Endothelial cell of umbilical vein (primary cell): ENCODE measurements at regions not wholly inside any gene's neighbourhood (a gene's known extent, or its start where the extent isn't known, plus 50 kb on each side); places are given as distances from the start of the nearest gene placed in this dataset.

Experiments used
- BruUV-seq: library from RNA; stranded (reverse); fragments of 400-500 nt; replicated peaks from 2 replicates; lab custom pipeline; 2021; lab: Mats Ljungman, UMichigan
- CTCF ChIA-PET: fragments of 300-600, 350-600 bp; sonication (Branson Sonifier 250); formaldehyde crosslinking; loops from one replicate; lab custom pipeline; 2021; ENCODE audit warnings: antibody characterized with exemption, inconsistent platforms; lab: Charles Lee
- POLR2A ChIA-PET: fragments of 300-600, 350-600 bp; sonication (Branson Sonifier 250); formaldehyde crosslinking; loops from one replicate; lab custom pipeline; 2021; ENCODE audit warnings: antibody characterized with exemption, inconsistent platforms; lab: Charles Lee
- DNase-seq: peaks from one replicate; pipeline ENCODE4 v3.0.0-alpha.2; 2011; ENCODE audit warnings: low read depth, low spot score
- FAIRE-seq: peaks from 2 replicates; lab custom pipeline; 2011; peaks lifted over from hg19 to GRCh38; lab: Jason Lieb, UNC
- H2AFZ ChIP-seq: 2 replicates; pipeline ENCODE4 v1.6.0; 2012; ENCODE audit warnings: low read depth, low read length, control low read depth, inconsistent platforms
- H3K27ac ChIP-seq: 2 replicates; pipeline ENCODE4 v1.5.1; 2011; ENCODE audit warnings: low read depth, mild to moderate bottlenecking, control low read depth, low read length, moderate library complexity; ENCODE audit not compliant: insufficient read depth
- H3K27me3 ChIP-seq, 2 experiments: 2 replicates each; pipeline versions ENCODE4 v1.6.0 to v1.6.1; 2011; ENCODE audit warnings: low read length in 2 of 2, mixed read lengths in 1 of 2; ENCODE audit not compliant: control insufficient read depth in 2 of 2, insufficient read depth in 2 of 2
- H3K36me3 ChIP-seq, 2 experiments: 2 replicates in 1 of 2; 3 replicates in 1 of 2; pipeline ENCODE4 v1.5.1; 2011; ENCODE audit warnings: low read length in 2 of 2, mild to moderate bottlenecking in 1 of 2, moderate library complexity in 1 of 2; ENCODE audit not compliant: control insufficient read depth in 2 of 2, insufficient read depth in 2 of 2; ENCODE audit errors: extremely low read depth in 1 of 2
- H3K4me1 ChIP-seq: 3 replicates; pipeline ENCODE4 v1.5.1; 2011; ENCODE audit warnings: mild to moderate bottlenecking, low read length; ENCODE audit not compliant: control insufficient read depth, insufficient read depth; ENCODE audit errors: extremely low read depth
- H3K4me2 ChIP-seq: 2 replicates; pipeline ENCODE4 v1.6.1; 2011; ENCODE audit warnings: low read length, control low read depth, mixed read lengths; ENCODE audit not compliant: insufficient read depth
- H3K4me3 ChIP-seq, 3 experiments: fragments of 200-600 bp in 1 of 3; sonication (generic), shearing (Covaris generic) in 1 of 3; replicated peaks in 1 of 3; 2 replicates each; pipeline ENCODE4 v1.5.1; 2011 to 2016; ENCODE audit warnings: control low read depth in 3 of 3, low read length in 3 of 3, mild to moderate bottlenecking in 2 of 3, inconsistent platforms in 1 of 3, low read depth in 1 of 3, moderate library complexity in 1 of 3; ENCODE audit not compliant: insufficient read depth in 1 of 3
- H3K79me2 ChIP-seq: 2 replicates; pipeline ENCODE4 v1.6.0; 2012; ENCODE audit warnings: low read length, inconsistent platforms; ENCODE audit not compliant: control insufficient read depth, insufficient read depth
- H3K9ac ChIP-seq: replicated peaks from 2 replicates; pipeline ENCODE3; 2011; ENCODE audit warnings: low read length, control low read depth; ENCODE audit not compliant: insufficient read depth; ENCODE audit errors: extremely low read depth
- H3K9me1 ChIP-seq: replicated peaks from 3 replicates; pipeline ENCODE4 v1.6.0; 2011; ENCODE audit warnings: mild to moderate bottlenecking, low read length; ENCODE audit not compliant: control insufficient read depth, insufficient read depth; ENCODE audit errors: extremely low read depth
- H3K9me3 ChIP-seq: replicated peaks from 2 replicates; pipeline ENCODE4 v1.5.1; 2012; ENCODE audit warnings: low read length, inconsistent platforms; ENCODE audit not compliant: control insufficient read depth, insufficient read depth
- H4K20me1 ChIP-seq: replicated peaks from 2 replicates; pipeline ENCODE3; 2011; ENCODE audit warnings: mild to moderate bottlenecking, low read length; ENCODE audit not compliant: control insufficient read depth, insufficient read depth; ENCODE audit errors: extremely low read depth
- CTCF ChIP-seq, 2 donors: IDR thresholded peaks; 1 replicate in 1 of 2; 2 replicates in 1 of 2; pipeline ENCODE4 v1.5.1; 2011; ENCODE audit warnings: low read length in 2 of 2, mild to moderate bottlenecking in 2 of 2, moderate library complexity in 2 of 2, control low read depth in 1 of 2, inconsistent platforms in 1 of 2, low read depth in 1 of 2; ENCODE audit not compliant: insufficient read depth in 1 of 2; ENCODE audit errors: extremely low read depth in 1 of 2
- EZH2 ChIP-seq: IDR thresholded peaks from 2 replicates; pipeline ENCODE4 v1.6.1; 2012; ENCODE audit warnings: borderline replicate concordance, low read depth, mild to moderate bottlenecking, moderate library complexity, low read length, inconsistent platforms; ENCODE audit not compliant: severe bottlenecking
- FOS ChIP-seq: IDR thresholded peaks from 2 replicates; pipeline ENCODE4 v1.6.1; 2011; ENCODE audit warnings: mild to moderate bottlenecking, low read length, moderate library complexity, borderline replicate concordance; ENCODE audit not compliant: insufficient read depth
- GATA2 ChIP-seq: IDR thresholded peaks from 2 replicates; pipeline ENCODE4 v1.7.0; 2011; ENCODE audit warnings: low read depth, mild to moderate bottlenecking, moderate library complexity, mixed read lengths, low read length; ENCODE audit not compliant: insufficient read length, insufficient read depth
- JUN ChIP-seq: IDR thresholded peaks from 2 replicates; pipeline ENCODE4 v1.6.1; 2011; ENCODE audit warnings: borderline replicate concordance, low read depth; ENCODE audit not compliant: insufficient read length, insufficient read depth
- MAX ChIP-seq: IDR thresholded peaks from 2 replicates; pipeline ENCODE4 v1.6.1; 2011; ENCODE audit not compliant: insufficient read depth, insufficient read length
- MYC ChIP-seq: IDR thresholded peaks from one replicate; pipeline ENCODE4 v1.6.1; 2011; ENCODE audit warnings: mild to moderate bottlenecking, low read depth, low read length
- POLR2A ChIP-seq: IDR thresholded peaks from 2 replicates; pipeline ENCODE4 v1.6.1; 2012; ENCODE audit warnings: low read depth, mild to moderate bottlenecking, control low read depth, low read length
- POLR2AphosphoS5 ChIP-seq: IDR thresholded peaks from 2 replicates; pipeline ENCODE4 v1.6.1; 2012; ENCODE audit warnings: low read depth, mild to moderate bottlenecking, control low read depth, low read length, moderate library complexity; ENCODE audit not compliant: insufficient read depth
- dilution Hi-C: fragments of 300-500 bp; cut with MboI; formaldehyde crosslinking; loops from one replicate; pipeline ENCODE4 v1.15.0; 2019; ENCODE audit warnings: low sequenced_read_pairs; ENCODE audit not compliant: extremely low pct_ligation_motif_present
- intact Hi-C: fragments of 100-400 bp; cut with micrococcal nuclease; formaldehyde crosslinking; loops from one replicate; pipeline ENCODE4 v1.10.0; 2022

- POLR2A ChIA-PET: no interaction called here
Measured at GRCh38 chr18:993560-993959, 88.9 kb downstream of the ADCYAP1 start.

More at GRCh38 chr18:993560-993959, 88.9 kb downstream of the ADCYAP1 start:
- FAIRE-seq (no peak), DNase-seq (no peak)
- dilution Hi-C loops (no loop called here), intact Hi-C loops (no loop called here)
- H3K9me1 ChIP-seq: no peaks in the 10 kb centered on the region
- H3K9me3 ChIP-seq: no peaks in the 10 kb centered on the region
- no peaks in the 10 kb centered on the region for H4K20me1 ChIP-seq
- H3K27ac ChIP-seq: no peak overlapping the region
- H3K4me2 ChIP-seq: no peak overlapping the region
- TF ChIP-seq POLR2AphosphoS5 (no peak), CTCF (IDR thresholded peaks at IDR 0.05; ENCODE audit: extremely low read depth in 1 of 2, insufficient read depth in 1 of 2, low read depth in 1 of 2, low read length in 2 of 2) (no peak), POLR2A (no peak), JUN (no peak), EZH2 (no peak), GATA2 (no peak), MAX (no peak), MYC (no peak), FOS (no peak)
- no peak overlapping the region for H3K9ac ChIP-seq
- H3K36me3 ChIP-seq: no peaks in the 10 kb centered on the region
- H3K27me3 ChIP-seq: no peaks in the 10 kb centered on the region
- H3K4me1 ChIP-seq: peaks cover 24% of the 10 kb centered on the region
- no peaks in the 10 kb centered on the region for H3K79me2 ChIP-seq
- H3K4me3 ChIP-seq: no peak overlapping the region
- CTCF ChIA-PET: no interaction called here
- no TSS peak for BruUV-seq
- H2AFZ ChIP-seq: no peak overlapping the region
